Stimulated activated CD4-positive, alpha-beta T cell treated with anti-CD3 and anti-CD28 coated beads, Interleukin-1b, Interleukin-23, amount 100 ng/mL, for 4 hours (primary cell): ENCODE measurements at regions not wholly inside any gene's neighbourhood (a gene's known extent, or its start where the extent isn't known, plus 50 kb on each side); places are given as distances from the start of the nearest gene placed in this dataset.

ENCODE experiments used
- DNase-seq, 2 donors: peaks; one replicate each; pipeline ENCODE4 v3.0.0-alpha.2; 2020; ENCODE audit warnings: low read depth in 2 of 2

GRCh38 chr11:112809429-112809828 is 151.8 kb upstream of the NCAM1 start:
- no peak for DNase-seq

- no peak for DNase-seq
Measured at GRCh38 chr11:112810951-112811350, 150.3 kb upstream of the NCAM1 start.

GRCh38 chr11:112811783-112812182 is 149.4 kb upstream of the NCAM1 start:
- DNase-seq: no peak

GRCh38 chr11:112812729-112813128 is 148.5 kb upstream of the NCAM1 start:
- DNase-seq: no peak

- no peak for DNase-seq
Measured at GRCh38 chr11:112814168-112814567, 147.1 kb upstream of the NCAM1 start.

- no peak for DNase-seq
Measured at GRCh38 chr11:112817376-112817775, 143.8 kb upstream of the NCAM1 start.

GRCh38 chr11:112822478-112823274 is 138.5 kb upstream of the NCAM1 start:
- DNase-seq: no peak

GRCh38 chr11:112826026-112826425 is 135.2 kb upstream of the NCAM1 start:
- DNase-seq: no peak

- DNase-seq: no peak
Measured at GRCh38 chr11:112826788-112827187, 134.4 kb upstream of the NCAM1 start.

- DNase-seq: no peak
Measured at GRCh38 chr11:112828421-112828820, 132.8 kb upstream of the NCAM1 start.

- DNase-seq: no peak
Measured at GRCh38 chr11:112829971-112830654, 131.1 kb upstream of the NCAM1 start.

GRCh38 chr11:112831041-112831440 is 130.2 kb upstream of the NCAM1 start:
- no peak for DNase-seq

GRCh38 chr11:112831969-112832766 is 129.1 kb upstream of the NCAM1 start:
- no peak for DNase-seq

- DNase-seq: no peak
Measured at GRCh38 chr11:112834277-112834755, 126.9 kb upstream of the NCAM1 start.

- no peak for DNase-seq
Measured at GRCh38 chr11:112835591-112836255, 125.5 kb upstream of the NCAM1 start.

GRCh38 chr11:112836256-112836602 is 125.0 kb upstream of the NCAM1 start:
- no peak for DNase-seq

GRCh38 chr11:112837162-112837826 is 123.9 kb upstream of the NCAM1 start:
- DNase-seq: no peak

GRCh38 chr11:112839051-112839450 is 122.2 kb upstream of the NCAM1 start:
- no peak for DNase-seq

- no peak for DNase-seq
Measured at GRCh38 chr11:112841729-112842128, 119.5 kb upstream of the NCAM1 start.

GRCh38 chr11:112842151-112842550 is 119.1 kb upstream of the NCAM1 start:
- no peak for DNase-seq

GRCh38 chr11:112844517-112844916 is 116.7 kb upstream of the NCAM1 start:
- no peak for DNase-seq
